NCI-H1694 (cell line): ENCODE measurements at regions not wholly inside any gene's neighbourhood (a gene's known extent, or its start where the extent isn't known, plus 50 kb on each side); places are given as distances from the start of the nearest gene placed in this dataset.

Experiments used
- DNase-seq: peaks from one replicate; lab custom pipeline; 2025; lab: John Stamatoyannopoulos, UW

- DNase-seq, result no peak
These were observed 173.0 kb upstream of the GATA6 start for GRCh38 chr18:21996351-21996826.

GRCh38 chr18:21997207-21998143 is 171.9 kb upstream of the GATA6 start:
- peak; percentile 16 for DNase-seq

- no peak for DNase-seq
These were observed 170.9 kb upstream of the GATA6 start for GRCh38 chr18:21998486-21998885.

- no peak for DNase-seq
These were observed 167.4 kb upstream of the GATA6 start for GRCh38 chr18:22001912-22002487.

GRCh38 chr18:22005191-22005841 is 164.1 kb upstream of the GATA6 start:
- DNase-seq, result no peak

GRCh38 chr18:22006458-22006857 is 162.9 kb upstream of the GATA6 start:
- DNase-seq, result no peak

- DNase-seq, result no peak
These were observed 160.1 kb upstream of the GATA6 start for GRCh38 chr18:22009242-22009641.

- DNase-seq, result no peak
These were observed 155.4 kb upstream of the GATA6 start for GRCh38 chr18:22013993-22014392.

- DNase-seq, result no peak
These were observed 154.2 kb upstream of the GATA6 start for GRCh38 chr18:22015156-22015555.

- DNase-seq, result no peak
These were observed 151.0 kb upstream of the GATA6 start for GRCh38 chr18:22018366-22018765.

- no peak for DNase-seq
These were observed 150.2 kb upstream of the GATA6 start for GRCh38 chr18:22019193-22019592.

- no peak for DNase-seq
These were observed 149.1 kb upstream of the GATA6 start for GRCh38 chr18:22020127-22020866.

GRCh38 chr18:22020867-22021370 is 148.5 kb upstream of the GATA6 start:
- DNase-seq, result no peak

GRCh38 chr18:22021701-22022100 is 147.7 kb upstream of the GATA6 start:
- no peak for DNase-seq

- DNase-seq, result no peak
These were observed 144.5 kb upstream of the GATA6 start for GRCh38 chr18:22024924-22025323.

- DNase-seq, result no peak
These were observed 143.0 kb upstream of the GATA6 start for GRCh38 chr18:22026362-22026761.

- no peak for DNase-seq
These were observed 142.5 kb upstream of the GATA6 start for GRCh38 chr18:22026889-22027288.

GRCh38 chr18:22031611-22032010 is 137.8 kb upstream of the GATA6 start:
- no peak for DNase-seq

- DNase-seq, result no peak
These were observed 136.9 kb upstream of the GATA6 start for GRCh38 chr18:22032392-22032961.

- DNase-seq, result no peak
These were observed 136.3 kb upstream of the GATA6 start for GRCh38 chr18:22033085-22033484.

- DNase-seq, result no peak
These were observed 135.1 kb upstream of the GATA6 start for GRCh38 chr18:22034276-22034675.

GRCh38 chr18:22040533-22040932 is 128.9 kb upstream of the GATA6 start:
- DNase-seq, result no peak
